HG02798 (cell line): ENCODE measurements at regions not wholly inside any gene's neighbourhood (a gene's known extent, or its start where the extent isn't known, plus 50 kb on each side); places are given as distances from the start of the nearest gene placed in this dataset.

Source experiments
- ATAC-seq: cut with Tn5 transposase; IDR thresholded peaks from one replicate; pipeline ENCODE4 v1.9.1; 2021; ENCODE audit warnings: mild to moderate bottlenecking; ENCODE audit not compliant: unreplicated experiment, poor library complexity

GRCh38 chr2:221115944-221116343, 456.2 kb downstream of the EPHA4 start:
- ATAC-seq, result no peak

GRCh38 chr2:221120643-221121042, 451.5 kb downstream of the EPHA4 start:
- no peak for ATAC-seq

- no peak for ATAC-seq
Observed at GRCh38 chr2:221123396-221123795, 448.7 kb downstream of the EPHA4 start.

- no peak for ATAC-seq
Observed at GRCh38 chr2:221124532-221125240, 447.4 kb downstream of the EPHA4 start.

- ATAC-seq, result no peak
Observed at GRCh38 chr2:221125691-221126090, 446.4 kb downstream of the EPHA4 start.

GRCh38 chr2:221129657-221130056, 442.4 kb downstream of the EPHA4 start:
- ATAC-seq, result no peak

GRCh38 chr2:221130431-221130830, 441.7 kb downstream of the EPHA4 start:
- ATAC-seq, result no peak

GRCh38 chr2:221133941-221134340, 438.2 kb downstream of the EPHA4 start:
- no peak for ATAC-seq

- peak; percentile 32 for ATAC-seq
Observed at GRCh38 chr2:221134718-221135117, 437.4 kb downstream of the EPHA4 start.

GRCh38 chr2:221135699-221136098, 436.4 kb downstream of the EPHA4 start:
- no peak for ATAC-seq

GRCh38 chr2:221137385-221137784, 434.7 kb downstream of the EPHA4 start:
- ATAC-seq, result no peak

- ATAC-seq, result no peak
Observed at GRCh38 chr2:221142341-221142740, 429.8 kb downstream of the EPHA4 start.

- no peak for ATAC-seq
Observed at GRCh38 chr2:221143231-221143630, 428.9 kb downstream of the EPHA4 start.

GRCh38 chr2:221144909-221145308, 427.2 kb downstream of the EPHA4 start:
- ATAC-seq, result no peak

GRCh38 chr2:221145396-221145795, 426.7 kb downstream of the EPHA4 start:
- ATAC-seq, result no peak

GRCh38 chr2:221153226-221153625, 418.9 kb downstream of the EPHA4 start:
- no peak for ATAC-seq

GRCh38 chr2:221154176-221154575, 417.9 kb downstream of the EPHA4 start:
- ATAC-seq, result no peak

GRCh38 chr2:221156062-221156734, 415.9 kb downstream of the EPHA4 start:
- ATAC-seq, result no peak

- no peak for ATAC-seq
Observed at GRCh38 chr2:221161186-221161585, 410.9 kb downstream of the EPHA4 start.

- ATAC-seq, result no peak
Observed at GRCh38 chr2:221166292-221166691, 405.8 kb downstream of the EPHA4 start.

GRCh38 chr2:221167561-221167960, 404.5 kb downstream of the EPHA4 start:
- no peak for ATAC-seq

- no peak for ATAC-seq
Observed at GRCh38 chr2:221169724-221170123, 402.4 kb downstream of the EPHA4 start.
